GM12873 (cell line): ENCODE measurements at regions not wholly inside any gene's neighbourhood (a gene's known extent, or its start where the extent isn't known, plus 50 kb on each side); places are given as distances from the start of the nearest gene placed in this dataset.

Experiments
- CTCF ChIP-seq: IDR thresholded peaks from 2 replicates; pipeline ENCODE4 v1.5.1; 2012; ENCODE audit warnings: low read depth, mild to moderate bottlenecking, moderate library complexity, low read length, control low read depth; ENCODE audit not compliant: insufficient read depth; ENCODE audit errors: missing control alignments

DNA sequence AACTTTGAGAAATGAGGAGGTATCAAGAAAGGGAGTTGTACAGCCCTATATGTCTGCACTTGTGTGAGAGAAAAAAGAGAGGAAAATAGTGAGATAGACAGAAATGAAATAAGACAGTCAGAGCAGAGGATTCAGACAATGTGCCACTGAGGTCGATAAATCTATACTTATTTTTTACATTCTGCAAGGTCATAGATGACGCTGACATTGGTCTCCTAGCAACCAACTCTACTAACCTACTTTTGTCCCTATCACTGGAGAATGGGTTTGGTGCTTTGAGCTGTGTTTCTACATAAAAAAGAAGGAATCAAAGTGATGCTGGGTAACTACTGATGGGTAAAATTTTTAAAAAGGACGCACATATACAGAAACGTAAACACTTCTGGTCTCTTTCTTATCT is 573.3 kb upstream of the RORB start:
- no peak for TF ChIP-seq CTCF

- TF ChIP-seq CTCF = no peak
Measured at GRCh38 chr9:73951147-73951546, 546.0 kb upstream of the RORB start.

GRCh38 chr9:73962792-73963191 is 534.3 kb upstream of the RORB start:
- TF ChIP-seq CTCF = no peak

DNA sequence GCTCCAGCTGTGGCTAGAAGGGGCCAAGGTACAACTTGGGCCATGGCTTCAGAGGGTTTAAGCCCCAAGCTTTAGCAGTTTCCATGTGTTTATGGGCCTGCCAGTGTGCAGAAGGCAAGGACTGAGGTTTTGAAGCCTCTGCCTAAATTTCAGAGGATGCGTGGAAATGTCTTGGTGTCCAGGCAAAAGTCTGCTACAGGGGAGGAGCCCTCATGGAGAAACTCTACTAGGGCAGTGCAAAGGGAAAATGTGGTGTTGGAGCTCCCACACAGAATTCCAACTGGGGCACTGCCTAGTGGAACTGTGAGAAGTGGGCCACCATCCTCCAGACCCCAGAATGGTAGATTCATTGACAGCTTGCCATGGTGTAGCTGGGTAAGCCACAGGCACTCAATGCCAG is 527.2 kb upstream of the RORB start:
- no peak for TF ChIP-seq CTCF

- no peak for TF ChIP-seq CTCF
Measured at GRCh38 chr9:73979894-73980264, 517.3 kb upstream of the RORB start.

DNA sequence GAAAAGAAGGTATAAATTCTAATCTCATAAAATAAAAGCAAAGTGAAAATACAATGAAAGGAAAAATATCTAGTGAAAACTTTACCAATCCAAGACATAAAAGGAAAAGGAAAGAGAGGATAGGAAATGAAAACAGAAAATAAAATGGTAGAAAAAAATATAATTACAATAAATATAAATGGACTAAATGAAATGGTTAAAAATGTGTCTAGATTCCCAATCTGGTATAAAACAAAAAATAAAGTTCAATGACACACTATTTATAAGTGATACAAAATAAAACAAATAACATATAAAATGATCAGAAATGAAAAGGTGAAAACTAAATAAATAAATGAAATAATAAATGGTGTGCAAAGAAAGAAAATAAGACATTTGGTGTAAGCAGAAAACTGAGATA is 516.4 kb upstream of the RORB start:
- TF ChIP-seq CTCF = no peak

DNA sequence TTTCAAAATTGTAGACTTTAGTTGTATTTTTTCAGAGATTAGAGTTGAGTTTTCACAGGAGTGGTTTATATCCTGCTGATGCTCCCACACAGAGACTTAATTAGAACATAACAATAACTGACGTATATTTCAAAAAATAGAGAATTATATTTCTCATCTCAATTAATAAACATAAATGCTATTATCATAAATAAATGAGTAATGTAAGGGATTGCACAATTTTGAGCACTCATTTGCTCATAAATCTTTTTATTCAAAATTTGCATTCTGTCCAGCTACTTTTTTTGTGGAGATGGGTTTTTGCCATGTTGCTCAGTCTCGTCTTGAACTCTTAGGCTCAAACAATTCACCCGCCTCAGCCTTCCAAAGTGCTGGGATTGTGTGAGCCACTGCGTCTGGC is 515.7 kb upstream of the RORB start:
- TF ChIP-seq CTCF = no peak

- no peak for TF ChIP-seq CTCF
Measured at GRCh38 chr9:73995836-73996235, 501.3 kb upstream of the RORB start.
